BE2C (cell line): ENCODE measurements at regions not wholly inside any gene's neighbourhood (a gene's known extent, or its start where the extent isn't known, plus 50 kb on each side); places are given as distances from the start of the nearest gene placed in this dataset.

Experiments used
- DNase-seq: peaks from one replicate; pipeline ENCODE4 v3.0.0-alpha.2; 2020
- H3K27me3 ChIP-seq: fragments of 250-450 bp; sonication (Bioruptor Pico); 2 replicates; pipeline ENCODE4 v1.5.1; 2020; ENCODE audit warnings: mild to moderate bottlenecking
- H3K36me3 ChIP-seq: fragments of 250-450 bp; sonication (Bioruptor Pico); 2 replicates; pipeline ENCODE4 v1.5.1; 2020; ENCODE audit warnings: mild to moderate bottlenecking
- H3K4me1 ChIP-seq: fragments of 250-450 bp; sonication (Bioruptor Pico); 2 replicates; pipeline ENCODE4 v1.5.1; 2020
- H3K4me3 ChIP-seq: 2 replicates; pipeline ENCODE4 v1.5.1; 2011; ENCODE audit warnings: low read depth, low read length
- H3K9me3 ChIP-seq: fragments of 250-450 bp; sonication (Bioruptor Pico); 2 replicates; pipeline ENCODE4 v1.5.1; 2020
- TF ChIP-seq, protein P1 (sequence below): IDR thresholded peaks from 2 replicates; pipeline ENCODE4 v1.5.1; 2012; ENCODE audit warnings: mild to moderate bottlenecking, low read depth, low read length

GRCh38 chr15:31474059-31474868 is 147.6 kb downstream of the KLF13 start:
- H3K27me3 ChIP-seq: no peaks in the 10 kb centered on the region
- no peaks in the 10 kb centered on the region for H3K36me3 ChIP-seq
- no peaks in the 10 kb centered on the region for H3K4me1 ChIP-seq
- H3K4me3 ChIP-seq: no peak overlapping the region
- H3K9me3 ChIP-seq: no peaks in the 10 kb centered on the region
- no peak for DNase-seq
- TF ChIP-seq, protein P1, sequence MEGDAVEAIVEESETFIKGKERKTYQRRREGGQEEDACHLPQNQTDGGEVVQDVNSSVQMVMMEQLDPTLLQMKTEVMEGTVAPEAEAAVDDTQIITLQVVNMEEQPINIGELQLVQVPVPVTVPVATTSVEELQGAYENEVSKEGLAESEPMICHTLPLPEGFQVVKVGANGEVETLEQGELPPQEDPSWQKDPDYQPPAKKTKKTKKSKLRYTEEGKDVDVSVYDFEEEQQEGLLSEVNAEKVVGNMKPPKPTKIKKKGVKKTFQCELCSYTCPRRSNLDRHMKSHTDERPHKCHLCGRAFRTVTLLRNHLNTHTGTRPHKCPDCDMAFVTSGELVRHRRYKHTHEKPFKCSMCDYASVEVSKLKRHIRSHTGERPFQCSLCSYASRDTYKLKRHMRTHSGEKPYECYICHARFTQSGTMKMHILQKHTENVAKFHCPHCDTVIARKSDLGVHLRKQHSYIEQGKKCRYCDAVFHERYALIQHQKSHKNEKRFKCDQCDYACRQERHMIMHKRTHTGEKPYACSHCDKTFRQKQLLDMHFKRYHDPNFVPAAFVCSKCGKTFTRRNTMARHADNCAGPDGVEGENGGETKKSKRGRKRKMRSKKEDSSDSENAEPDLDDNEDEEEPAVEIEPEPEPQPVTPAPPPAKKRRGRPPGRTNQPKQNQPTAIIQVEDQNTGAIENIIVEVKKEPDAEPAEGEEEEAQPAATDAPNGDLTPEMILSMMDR: no peak

DNA sequence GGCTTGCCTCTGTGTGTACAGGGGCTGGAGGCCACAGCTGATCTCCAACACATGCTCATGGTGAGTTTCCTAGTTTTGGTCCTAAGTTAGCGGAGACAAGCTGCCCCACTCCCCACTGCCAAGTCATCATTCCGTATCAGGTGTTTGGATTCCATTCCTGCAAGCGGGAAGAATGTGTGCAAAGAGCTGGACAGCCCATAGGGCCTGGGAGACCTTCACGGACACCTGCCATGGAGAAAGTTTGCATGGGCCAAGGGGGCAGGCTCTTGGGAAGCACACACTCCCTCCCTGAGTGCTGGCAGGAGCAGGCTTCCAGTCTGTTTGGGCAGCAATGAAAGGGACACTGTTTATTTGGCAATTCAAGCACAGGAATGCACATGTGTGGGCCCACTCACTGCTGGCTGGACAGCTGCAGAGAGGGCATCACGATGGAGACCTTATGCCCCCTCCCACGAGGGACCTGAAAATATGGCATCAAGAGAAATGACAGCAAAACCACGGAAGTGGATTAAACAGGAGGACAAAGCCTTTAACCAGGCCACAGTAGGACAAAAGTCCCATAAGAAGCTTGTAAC is 149.7 kb downstream of the KLF13 start:
- Histone ChIP-seq H3K4me1 (no peaks in the 10 kb centered on the region), H3K9me3 (no peaks in the 10 kb centered on the region), H3K36me3 (no peaks in the 10 kb centered on the region), H3K4me3 (no peak overlapping the region), H3K27me3 (no peaks in the 10 kb centered on the region)
- TF ChIP-seq, protein P1: no peak
- no peak for DNase-seq

GRCh38 chr15:31476866-31477265 is 150.2 kb downstream of the KLF13 start:
- Histone ChIP-seq H3K4me1 (no peaks in the 10 kb centered on the region), H3K36me3 (no peaks in the 10 kb centered on the region), H3K4me3 (no peak overlapping the region), H3K27me3 (no peaks in the 10 kb centered on the region), H3K9me3 (no peaks in the 10 kb centered on the region)
- no peak for DNase-seq
- TF ChIP-seq, protein P1: no peak

DNA sequence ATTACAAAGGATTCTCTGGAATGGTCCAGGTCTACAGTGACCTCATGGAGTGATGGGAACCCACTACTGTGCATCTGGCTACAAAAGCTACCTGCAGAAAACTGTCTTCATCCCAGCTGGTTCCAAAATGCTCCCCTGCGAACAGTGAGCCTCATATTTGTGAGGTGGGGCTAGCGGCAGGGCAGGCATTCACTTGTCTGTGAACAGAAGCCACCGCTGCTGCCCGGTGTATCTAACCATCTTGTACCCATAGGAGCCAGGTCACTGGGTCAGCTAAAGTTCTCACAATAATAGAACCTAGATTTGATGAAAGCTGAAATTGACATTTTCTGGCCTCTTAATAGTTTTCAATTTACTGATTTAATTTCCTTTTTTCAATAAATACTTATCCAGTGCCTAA is 150.7 kb downstream of the KLF13 start:
- H3K4me1 ChIP-seq: no peaks in the 10 kb centered on the region
- TF ChIP-seq, protein P1: no peak
- H3K36me3 ChIP-seq: no peaks in the 10 kb centered on the region
- no peak overlapping the region for H3K4me3 ChIP-seq
- DNase-seq: no peak
- H3K9me3 ChIP-seq: no peaks in the 10 kb centered on the region
- H3K27me3 ChIP-seq: no peaks in the 10 kb centered on the region

DNA sequence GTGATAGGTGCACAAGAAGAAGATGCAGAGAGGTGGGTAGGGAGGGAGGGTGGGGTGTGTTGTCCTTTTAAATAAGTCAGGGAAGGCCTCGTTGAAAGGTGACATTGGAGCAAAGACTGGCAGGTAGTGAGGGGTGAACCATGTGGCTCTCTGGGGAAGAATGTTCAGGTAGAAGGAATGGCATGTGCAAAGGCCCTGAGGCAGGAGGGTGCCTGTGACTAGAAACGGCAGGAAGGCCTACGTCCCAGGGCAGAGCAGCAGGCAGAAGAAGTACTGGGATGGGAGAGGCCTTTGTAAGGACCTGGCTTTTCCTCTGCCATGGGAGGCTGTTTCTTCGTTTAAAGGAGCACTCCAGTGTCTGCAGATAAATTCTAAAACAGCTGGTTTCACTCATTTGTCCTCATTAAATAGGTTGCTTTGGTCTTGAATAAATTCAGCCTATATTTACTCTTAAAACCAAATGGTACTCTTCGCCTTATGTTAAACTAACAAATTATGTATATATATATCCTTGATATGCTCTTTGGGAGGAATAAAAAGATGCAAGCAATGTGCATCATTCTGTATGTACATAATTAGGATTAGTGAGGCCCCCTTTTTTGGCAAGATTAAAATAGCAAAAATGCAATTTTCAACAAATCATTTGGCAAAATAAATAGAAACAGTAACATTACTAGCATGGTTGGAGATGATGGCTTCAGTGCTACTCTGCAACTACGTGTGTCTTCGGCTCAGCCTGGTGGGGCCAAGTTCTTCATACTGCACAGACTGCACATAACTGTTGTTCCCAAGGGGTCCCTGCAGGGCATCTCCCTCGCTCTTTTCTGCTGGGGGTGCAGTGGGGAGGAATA is 151.4 kb downstream of the KLF13 start:
- TF ChIP-seq, protein P1: no peak
- DNase-seq: no peak
- Histone ChIP-seq H3K4me3 (no peak overlapping the region), H3K36me3 (no peaks in the 10 kb centered on the region), H3K9me3 (no peaks in the 10 kb centered on the region), H3K27me3 (no peaks in the 10 kb centered on the region), H3K4me1 (no peaks in the 10 kb centered on the region)
